GM12891 (cell line): ENCODE measurements at regions not wholly inside any gene's neighbourhood (a gene's known extent, or its start where the extent isn't known, plus 50 kb on each side); places are given as distances from the start of the nearest gene placed in this dataset.
"Not testable (repeated sequence)": the region's sequence is repeated elsewhere in the genome, so short reads cannot be mapped to it uniquely, and the experiment has no call there.

ENCODE experiments used
- DNase-seq: peaks from one replicate; pipeline ENCODE4 v3.0.0; 2011; ENCODE audit warnings: low spot score; ENCODE audit not compliant: insufficient read length
- FAIRE-seq: peaks from 2 replicates; lab custom pipeline; 2011; peaks lifted over from hg19 to GRCh38; lab: Jason Lieb, UNC
- PAX5 ChIP-seq: IDR thresholded peaks from 2 replicates; pipeline ENCODE4 v1.6.1; 2011; ENCODE audit warnings: low read length, moderate library complexity, mild to moderate bottlenecking; ENCODE audit not compliant: insufficient read depth, severe bottlenecking
- POLR2A ChIP-seq: IDR thresholded peaks from 2 replicates; pipeline ENCODE4 v1.6.1; 2011; ENCODE audit warnings: low read depth, low read length, control low read depth
- POLR2AphosphoS5 ChIP-seq: IDR thresholded peaks from 2 replicates; pipeline ENCODE4 v1.6.1; 2011; ENCODE audit warnings: low read depth, low read length, control low read depth
- POU2F2 ChIP-seq: IDR thresholded peaks from 2 replicates; pipeline ENCODE4 v1.6.1; 2011; ENCODE audit warnings: low read depth, mild to moderate bottlenecking, control low read depth, low read length, moderate library complexity
- SPI1 ChIP-seq: IDR thresholded peaks from 2 replicates; pipeline ENCODE4 v1.6.1; 2011; ENCODE audit warnings: low read depth, low read length, control low read depth
- TAF1 ChIP-seq: IDR thresholded peaks from 2 replicates; pipeline ENCODE4 v1.6.1; 2011; ENCODE audit warnings: low read depth, low read length, control low read depth

GRCh38 chr11:33948494-33948893 lies 56.6 kb upstream of the LMO2 start:
- FAIRE-seq (no peak), DNase-seq (no peak)
- TF ChIP-seq POLR2A (no peak), SPI1 (no peak), TAF1 (no peak), POLR2AphosphoS5 (no peak), POU2F2 (no peak), PAX5 (no peak)

DNA sequence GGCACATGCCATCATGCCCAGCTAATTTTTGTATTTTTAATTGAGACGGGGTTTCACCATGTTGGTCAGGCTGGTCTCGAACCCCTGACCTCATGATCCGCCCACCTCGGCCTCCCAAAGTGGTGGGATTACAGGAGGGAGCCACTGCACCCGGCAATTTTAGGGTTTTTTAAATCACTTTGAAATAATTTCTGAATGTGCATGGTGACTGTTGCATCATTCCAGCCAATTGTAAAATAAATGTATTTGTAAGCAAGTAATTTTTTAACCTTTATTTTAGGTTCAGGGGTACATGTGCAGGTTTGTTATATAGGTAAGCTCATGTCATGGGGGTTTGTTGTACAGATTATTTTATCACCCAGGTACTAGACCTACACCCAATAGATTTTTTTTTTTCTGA lies 56.0 kb upstream of the LMO2 start:
- DNase-seq, FAIRE-seq: not testable (repeated sequence)

DNA sequence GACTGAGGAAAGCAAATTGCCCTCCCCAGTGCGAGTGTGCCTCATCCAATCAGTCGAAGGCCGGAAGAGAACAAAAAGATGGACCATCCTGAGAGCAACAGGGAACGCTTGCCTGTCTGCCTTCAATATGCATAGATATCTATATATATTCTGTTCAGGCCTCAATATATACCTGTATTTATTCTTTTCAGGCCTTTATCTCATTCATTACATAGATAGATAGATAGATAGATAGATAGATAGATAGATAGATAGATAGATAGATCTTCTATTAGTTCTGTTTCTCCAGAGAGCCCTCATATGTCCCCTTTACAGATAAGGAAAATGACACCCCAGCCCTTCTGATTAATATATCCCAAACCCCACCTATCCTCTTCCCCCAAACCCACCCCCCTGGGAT lies 55.1 kb upstream of the LMO2 start:
- no peak for FAIRE-seq
- DNase-seq: no peak
- no peak for TF ChIP-seq PAX5

DNA sequence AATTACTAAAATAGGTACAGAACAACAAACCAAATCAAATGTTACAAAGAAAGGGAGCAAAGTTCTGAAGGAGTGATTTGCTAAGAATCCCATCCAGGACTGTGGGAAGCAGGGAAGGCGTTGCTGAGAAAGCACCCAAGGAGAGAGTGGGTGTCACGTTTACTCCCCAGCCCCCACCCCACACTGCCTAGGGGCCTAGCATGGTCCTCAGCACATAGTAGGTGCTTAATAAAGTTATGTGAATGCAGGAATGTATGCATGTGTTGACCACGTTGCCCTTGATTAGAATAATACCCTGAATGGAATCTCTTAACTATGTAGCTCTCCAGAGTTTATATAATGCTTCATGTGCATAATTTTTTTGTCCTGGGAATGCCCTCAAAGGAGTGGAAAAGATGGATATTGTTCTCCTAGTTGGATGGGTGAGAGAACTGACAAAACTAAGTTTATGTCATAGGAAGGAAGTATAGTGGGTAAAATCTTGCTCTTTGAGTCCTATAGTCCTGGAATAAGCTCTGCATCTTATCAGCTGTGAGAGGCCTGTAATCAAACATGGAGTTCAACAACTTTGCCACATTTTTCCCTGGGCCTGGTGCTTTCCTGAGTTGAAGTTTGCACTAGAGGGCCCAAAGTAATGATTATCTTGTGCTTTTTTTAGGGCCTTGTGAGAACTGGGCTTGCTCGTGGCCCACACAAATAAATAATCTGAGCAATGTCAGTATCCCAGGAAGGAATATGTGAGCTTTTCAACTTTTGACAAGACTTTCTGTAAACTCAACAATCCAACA lies 53.8 kb upstream of the LMO2 start:
- FAIRE-seq (no peak), DNase-seq (no peak)
- TF ChIP-seq TAF1: no peak
- no peak for TF ChIP-seq POU2F2

DNA sequence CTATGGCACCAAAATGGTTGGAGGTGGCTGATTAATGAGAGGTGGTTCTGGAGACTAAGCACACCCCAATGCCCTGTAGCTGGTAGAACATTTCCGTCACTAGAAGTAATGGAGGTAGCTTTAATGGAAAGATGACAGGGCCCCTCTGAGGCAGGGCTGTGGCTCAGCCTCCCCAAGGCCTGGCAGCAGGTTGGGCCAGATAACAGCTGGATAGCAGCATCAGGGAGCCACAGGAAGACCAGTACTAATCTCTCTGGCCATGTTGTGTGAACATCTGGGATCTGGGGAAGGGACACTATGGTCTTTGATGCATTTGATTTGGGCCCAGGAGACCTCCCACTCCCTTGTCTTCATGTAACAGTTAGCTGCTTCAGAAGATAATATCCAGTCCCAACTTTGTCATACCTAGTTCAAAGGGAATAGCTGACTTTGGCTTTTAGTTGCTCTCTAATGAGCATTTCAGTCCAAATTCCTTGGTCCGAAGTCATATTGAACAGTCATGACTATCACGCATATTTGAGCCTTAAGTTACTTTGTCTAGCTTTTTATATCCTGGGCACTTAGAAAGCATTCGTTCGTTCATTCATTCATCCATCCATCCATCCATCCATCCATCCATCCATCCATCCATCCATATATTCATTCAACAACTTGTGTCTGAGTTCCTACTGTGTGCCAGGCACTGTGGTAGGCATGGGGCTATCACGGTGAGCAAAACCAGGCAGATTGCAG lies 53.0 kb upstream of the LMO2 start:
- no peak for FAIRE-seq
- no peak for DNase-seq
- TF ChIP-seq POLR2A: no peak

- no peak for TF ChIP-seq POU2F2
- no peak for TF ChIP-seq POLR2AphosphoS5
- no peak for FAIRE-seq
- no peak for DNase-seq
Measured at GRCh38 chr11:33944345-33944692, 52.4 kb upstream of the LMO2 start.

DNA sequence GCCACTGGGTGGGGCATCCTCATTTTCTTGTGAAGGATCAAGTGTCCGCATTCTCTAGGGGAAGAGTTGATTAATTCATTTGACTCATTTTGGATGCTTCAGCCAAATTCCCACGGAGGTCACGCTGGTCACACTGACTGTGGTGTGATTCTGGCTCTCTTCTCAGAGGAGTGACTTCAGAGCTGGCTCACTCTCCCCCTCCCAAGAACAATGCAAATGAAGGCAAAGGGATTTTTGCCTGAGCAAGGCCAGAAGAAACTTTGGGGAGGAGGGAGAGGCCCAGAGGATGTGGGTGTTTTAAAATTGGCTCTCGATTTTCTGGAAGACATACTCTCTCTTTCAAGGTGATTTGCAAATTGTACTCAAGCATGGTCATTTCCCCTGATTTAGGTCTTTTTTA lies 51.1 kb upstream of the LMO2 start:
- FAIRE-seq (peak; percentile 87), DNase-seq (no peak)
- 0 out of 2 replicates have a peak, but pooled peaks have one; percentile 2 for TF ChIP-seq SPI1
- no peak; the same call in 1 of the 2 replicates for TF ChIP-seq TAF1
- TF ChIP-seq POU2F2: peak; percentile 95
- TF ChIP-seq POLR2AphosphoS5: peak; percentile 53; the same call in 1 of the 2 replicates
- TF ChIP-seq PAX5: no peak
- no peak for TF ChIP-seq POLR2A

- TF ChIP-seq POU2F2 (no peak), SPI1 (peak; percentile 87), POLR2AphosphoS5 (no peak), TAF1 (peak; percentile 35; the same call in 1 of the 2 replicates), POLR2A (no peak)
- DNase-seq: no peak
- FAIRE-seq: peak; percentile 81
Measured at GRCh38 chr11:33941637-33942160, 49.8 kb upstream of the LMO2 start.
